Kidney (tissue), 13 donors: ENCODE measurements at regions not wholly inside any gene's neighbourhood (a gene's known extent, or its start where the extent isn't known, plus 50 kb on each side); places are given as distances from the start of the nearest gene placed in this dataset.

Source experiments
- DNase-seq, 5 donors: peaks; one replicate each; pipeline ENCODE4 v3.0.0-alpha.2; 2013 to 2020
- FAIRE-seq: peaks from 2 replicates; lab custom pipeline; 2012; peaks lifted over from hg19 to GRCh38; lab: Jason Lieb, UNC
- H3K27ac ChIP-seq, 2 donors: one replicate each; pipeline ENCODE4 v1.7.0; 2013; ENCODE audit warnings: low read depth in 2 of 2, low read length in 2 of 2, inconsistent platforms in 1 of 2
- H3K27me3 ChIP-seq: one replicate; pipeline ENCODE4 v1.7.1; 2013; ENCODE audit warnings: low read length, inconsistent platforms; ENCODE audit not compliant: control insufficient read depth, insufficient read depth
- H3K36me3 ChIP-seq, 3 donors: one replicate each; pipeline versions ENCODE4 v1.7.0 to v1.7.1; 2013; ENCODE audit warnings: low read length in 3 of 3, control low read depth in 1 of 3, inconsistent platforms in 1 of 3; ENCODE audit not compliant: insufficient read depth in 3 of 3, control insufficient read depth in 2 of 3
- H3K4me1 ChIP-seq, 3 donors: one replicate each; pipeline versions ENCODE4 v1.7.0 to v1.7.1; 2013; ENCODE audit warnings: low read length in 3 of 3, inconsistent platforms in 1 of 3, low read depth in 1 of 3; ENCODE audit not compliant: control insufficient read depth in 2 of 3, insufficient read depth in 2 of 3
- H3K4me3 ChIP-seq, 3 donors: one replicate each; pipeline versions ENCODE4 v1.7.0 to v1.8.1; 2013; ENCODE audit warnings: low read length in 3 of 3, control low read depth in 1 of 3, inconsistent platforms in 1 of 3
- H3K9ac ChIP-seq, 3 donors: one replicate each; pipeline versions ENCODE4 v1.7.0 to v1.7.1; 2013; ENCODE audit warnings: low read length in 3 of 3, control low read depth in 1 of 3, inconsistent platforms in 1 of 3
- H3K9me3 ChIP-seq, 3 donors: one replicate each; pipeline versions ENCODE4 v1.7.0 to v1.7.1; 2013; ENCODE audit warnings: low read length in 3 of 3, control low read depth in 1 of 3, inconsistent platforms in 1 of 3; ENCODE audit not compliant: control insufficient read depth in 2 of 3, insufficient read depth in 1 of 3
- intact Hi-C: fragments of 100-400 bp; cut with DNase I; formaldehyde crosslinking; loops from one replicate; pipeline ENCODE4 v1.11.1; 2022
- TF ChIP-seq, protein P1 (sequence below): IDR thresholded peaks from 3 replicates; pipeline ENCODE4 v1.5.1; 2012; ENCODE audit warnings: mild to moderate bottlenecking, moderate library complexity, borderline replicate concordance; ENCODE audit not compliant: insufficient read depth; ENCODE audit errors: extremely low read depth
- donor health status: control.
- donor health status: control.
- donor health status: control.
- donor health status: control.
- donor health status: control.
- donor health status: DM: yes; HTN: yes; CAD: no.
- donor health status: Normal renal cell carcinoma (clear cell type).

DNA sequence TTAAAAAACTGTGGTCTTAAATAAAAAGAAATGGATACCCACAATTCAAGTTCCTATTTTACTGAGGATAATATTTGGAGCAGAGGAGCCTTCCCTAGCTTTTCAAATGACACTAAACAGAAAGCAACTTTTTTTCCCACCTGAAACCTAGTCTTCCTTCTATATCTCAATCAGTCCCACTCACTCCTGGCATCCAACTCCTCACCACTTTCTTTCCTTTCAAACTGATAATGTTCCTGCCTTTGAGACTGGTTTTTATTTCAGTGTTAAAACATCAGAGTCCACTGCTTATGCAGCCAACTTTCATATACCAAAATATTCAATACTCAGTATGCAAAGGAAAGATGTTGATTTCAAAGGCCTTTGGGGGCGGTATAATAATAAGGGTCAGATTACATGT is 225.6 kb downstream of the GXYLT1 start:
- Histone ChIP-seq H3K9me3 (no peaks in the 10 kb centered on the region), H3K4me1 (no peaks in the 10 kb centered on the region), H3K27ac (no peak overlapping the region), H3K27me3 (no peaks in the 10 kb centered on the region), H3K36me3 (no peaks in the 10 kb centered on the region), H3K4me3 (no peak overlapping the region), H3K9ac (no peak overlapping the region)
- DNase-seq (no peak), FAIRE-seq (no peak)
- intact Hi-C loops: no loop called here
- TF ChIP-seq, protein P1, sequence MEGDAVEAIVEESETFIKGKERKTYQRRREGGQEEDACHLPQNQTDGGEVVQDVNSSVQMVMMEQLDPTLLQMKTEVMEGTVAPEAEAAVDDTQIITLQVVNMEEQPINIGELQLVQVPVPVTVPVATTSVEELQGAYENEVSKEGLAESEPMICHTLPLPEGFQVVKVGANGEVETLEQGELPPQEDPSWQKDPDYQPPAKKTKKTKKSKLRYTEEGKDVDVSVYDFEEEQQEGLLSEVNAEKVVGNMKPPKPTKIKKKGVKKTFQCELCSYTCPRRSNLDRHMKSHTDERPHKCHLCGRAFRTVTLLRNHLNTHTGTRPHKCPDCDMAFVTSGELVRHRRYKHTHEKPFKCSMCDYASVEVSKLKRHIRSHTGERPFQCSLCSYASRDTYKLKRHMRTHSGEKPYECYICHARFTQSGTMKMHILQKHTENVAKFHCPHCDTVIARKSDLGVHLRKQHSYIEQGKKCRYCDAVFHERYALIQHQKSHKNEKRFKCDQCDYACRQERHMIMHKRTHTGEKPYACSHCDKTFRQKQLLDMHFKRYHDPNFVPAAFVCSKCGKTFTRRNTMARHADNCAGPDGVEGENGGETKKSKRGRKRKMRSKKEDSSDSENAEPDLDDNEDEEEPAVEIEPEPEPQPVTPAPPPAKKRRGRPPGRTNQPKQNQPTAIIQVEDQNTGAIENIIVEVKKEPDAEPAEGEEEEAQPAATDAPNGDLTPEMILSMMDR: no peak

DNA sequence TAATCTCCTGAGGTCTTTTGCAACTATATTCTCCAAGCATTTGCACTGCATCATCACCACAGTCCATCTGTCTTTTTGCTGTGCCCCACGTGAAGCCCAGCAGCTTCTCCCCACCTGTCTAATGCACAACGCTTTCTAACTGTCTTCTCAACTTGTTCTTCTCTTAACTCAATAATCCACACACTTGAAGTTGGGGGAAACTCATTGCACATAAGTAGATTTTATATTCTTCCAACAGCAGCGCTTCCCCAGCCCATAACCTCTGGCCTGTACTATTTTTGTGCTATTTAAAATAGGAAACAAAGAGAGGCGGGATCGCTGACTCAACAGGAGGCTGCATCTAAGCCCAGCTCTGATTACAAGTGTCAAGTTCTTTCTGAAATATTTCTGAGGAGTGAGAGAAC is 226.7 kb downstream of the GXYLT1 start:
- no peaks in the 10 kb centered on the region for H3K4me1 ChIP-seq
- peak in 3 of 5 donors; percentile 25 to 49 (median 47) for DNase-seq
- no peaks in the 10 kb centered on the region for H3K9me3 ChIP-seq
- no peaks in the 10 kb centered on the region for H3K36me3 ChIP-seq
- TF ChIP-seq, protein P1: no peak
- no peaks in the 10 kb centered on the region for H3K27me3 ChIP-seq
- FAIRE-seq: no peak
- H3K9ac ChIP-seq: no peak overlapping the region
- intact Hi-C loops: no loop called here
- no peak overlapping the region for H3K4me3 ChIP-seq
- H3K27ac ChIP-seq: no peak overlapping the region

DNA sequence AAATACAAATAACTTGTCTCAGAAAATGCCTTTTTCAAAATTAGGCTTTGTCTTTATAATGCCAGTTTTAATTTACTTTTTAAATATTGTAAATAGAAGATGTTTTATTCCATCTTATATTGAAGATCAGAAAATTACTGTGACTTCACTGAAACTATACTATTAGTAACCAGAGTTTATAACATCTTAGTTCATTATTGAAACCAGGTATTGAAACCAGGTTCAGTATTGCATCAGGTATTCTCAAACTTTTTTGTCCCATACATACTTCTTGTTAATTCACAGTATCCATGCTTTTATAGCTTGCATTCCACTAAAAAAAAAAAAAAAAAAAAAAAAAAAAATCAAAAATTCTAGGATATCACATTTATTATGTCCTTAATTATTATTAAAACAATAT is 227.5 kb downstream of the GXYLT1 start:
- H3K9ac ChIP-seq: no peak overlapping the region
- TF ChIP-seq, protein P1: no peak
- no peaks in the 10 kb centered on the region for H3K4me1 ChIP-seq
- FAIRE-seq (no peak), DNase-seq (no peak)
- no peaks in the 10 kb centered on the region for H3K27me3 ChIP-seq
- H3K9me3 ChIP-seq: no peaks in the 10 kb centered on the region
- intact Hi-C loops: no loop called here
- no peak overlapping the region for H3K27ac ChIP-seq
- H3K36me3 ChIP-seq: no peaks in the 10 kb centered on the region
- no peak overlapping the region for H3K4me3 ChIP-seq
